H9 (cell line): ENCODE measurements at regions not wholly inside any gene's neighbourhood (a gene's known extent, or its start where the extent isn't known, plus 50 kb on each side); places are given as distances from the start of the nearest gene placed in this dataset.

ENCODE experiments used
- DNase-seq: peaks from one replicate; pipeline ENCODE4 v3.0.0-alpha.2; 2017
- H2AFZ ChIP-seq: one replicate; pipeline ENCODE4 v1.6.1; 2013; ENCODE audit warnings: mild to moderate bottlenecking, low read length, control low read depth, moderate library complexity
- H2AK5ac ChIP-seq: 2 replicates; pipeline ENCODE4 v1.6.1; 2013; ENCODE audit warnings: low read length, control low read depth, mixed read lengths; ENCODE audit not compliant: insufficient read length
- H2BK120ac ChIP-seq: one replicate; pipeline ENCODE4 v1.6.1; 2013; ENCODE audit warnings: low read depth, mild to moderate bottlenecking, low read length, control low read depth, inconsistent platforms; ENCODE audit not compliant: poor library complexity, severe bottlenecking
- H2BK12ac ChIP-seq: 2 replicates; pipeline ENCODE4 v1.6.1; 2013; ENCODE audit warnings: low read length, control low read depth, mixed read lengths, low read depth; ENCODE audit not compliant: insufficient read length
- H2BK15ac ChIP-seq: 2 replicates; pipeline ENCODE4 v1.6.1; 2013; ENCODE audit warnings: low read depth, low read length, control low read depth
- H2BK20ac ChIP-seq: one replicate; pipeline ENCODE4 v1.6.1; 2013; ENCODE audit warnings: low read depth, mild to moderate bottlenecking, low read length, control low read depth, inconsistent platforms; ENCODE audit not compliant: poor library complexity, severe bottlenecking
- H2BK5ac ChIP-seq: 2 replicates; pipeline ENCODE4 v1.6.1; 2013; ENCODE audit warnings: low read length, control low read depth, mixed read lengths; ENCODE audit not compliant: insufficient read length
- H3K14ac ChIP-seq: 2 replicates; pipeline ENCODE4 v1.6.1; 2013; ENCODE audit warnings: low read length, control low read depth; ENCODE audit not compliant: insufficient read depth
- H3K18ac ChIP-seq: 2 replicates; pipeline ENCODE4 v1.6.1; 2013; ENCODE audit warnings: low read depth, mild to moderate bottlenecking, mixed read lengths, low read length, control low read depth; ENCODE audit not compliant: insufficient read length
- H3K23ac ChIP-seq: 2 replicates; pipeline ENCODE4 v1.6.1; 2013; ENCODE audit warnings: low read length, control low read depth, mixed read lengths, low read depth; ENCODE audit not compliant: insufficient read length
- H3K23me2 ChIP-seq: 2 replicates; pipeline ENCODE4 v1.6.1; 2013; ENCODE audit warnings: low read depth, mild to moderate bottlenecking, mixed read lengths, low read length, control low read depth; ENCODE audit not compliant: insufficient read length, poor library complexity, severe bottlenecking
- H3K27ac ChIP-seq: 2 replicates; pipeline ENCODE4 v1.5.1; 2013; ENCODE audit warnings: low read length, control low read depth, mixed read lengths, low read depth; ENCODE audit not compliant: insufficient read length
- H3K27me3 ChIP-seq: 2 replicates; pipeline ENCODE4 v1.6.1; 2013; ENCODE audit warnings: low read length, control low read depth, inconsistent platforms; ENCODE audit not compliant: insufficient read depth
- H3K4ac ChIP-seq: 2 replicates; pipeline ENCODE4 v1.6.1; 2013; ENCODE audit warnings: low read depth, mild to moderate bottlenecking, control low read depth, inconsistent platforms, low read length, moderate library complexity
- H3K4me1 ChIP-seq: 2 replicates; pipeline ENCODE4 v1.6.1; 2013; ENCODE audit warnings: low read length, control low read depth, inconsistent platforms; ENCODE audit not compliant: insufficient read depth
- H3K4me2 ChIP-seq: 2 replicates; pipeline ENCODE4 v1.6.1; 2013; ENCODE audit warnings: low read length, control low read depth, mixed read lengths; ENCODE audit not compliant: insufficient read length, insufficient read depth
- H3K56ac ChIP-seq: 2 replicates; pipeline ENCODE4 v1.6.1; 2013; ENCODE audit warnings: low read depth, mild to moderate bottlenecking, mixed read lengths, low read length, control low read depth; ENCODE audit not compliant: insufficient read length
- H3K79me1 ChIP-seq: 2 replicates; pipeline ENCODE4 v1.6.1; 2013; ENCODE audit warnings: low read depth, mild to moderate bottlenecking, moderate library complexity, low read length, control low read depth, inconsistent platforms; ENCODE audit not compliant: insufficient read depth, poor library complexity, severe bottlenecking
- H3K79me2 ChIP-seq: 2 replicates; pipeline ENCODE4 v1.6.1; 2013; ENCODE audit warnings: low read length, control low read depth, inconsistent platforms; ENCODE audit not compliant: insufficient read depth
- H3K9ac ChIP-seq: 2 replicates; pipeline ENCODE4 v1.6.1; 2013; ENCODE audit warnings: low read length, control low read depth, mixed read lengths; ENCODE audit not compliant: insufficient read length; ENCODE audit errors: extremely low read depth
- H3K9me3 ChIP-seq: one replicate; pipeline ENCODE4 v1.6.1; 2013; ENCODE audit warnings: low read depth, low read length, inconsistent platforms; ENCODE audit not compliant: control insufficient read depth
- H3T11ph ChIP-seq: one replicate; pipeline ENCODE4 v1.6.1; 2013; ENCODE audit warnings: mild to moderate bottlenecking, low read length, control low read depth, inconsistent platforms
- H4K20me1 ChIP-seq: one replicate; pipeline ENCODE4 v1.6.1; 2013; ENCODE audit not compliant: control insufficient read depth, insufficient read length, insufficient read depth
- H4K5ac ChIP-seq: 2 replicates; pipeline ENCODE4 v1.6.1; 2013; ENCODE audit warnings: low read depth, mild to moderate bottlenecking, mixed read lengths, low read length, control low read depth; ENCODE audit not compliant: insufficient read length
- H4K8ac ChIP-seq: replicated peaks from 2 replicates; pipeline ENCODE4 v1.6.1; 2013; ENCODE audit warnings: low read length, control low read depth, mixed read lengths, low read depth; ENCODE audit not compliant: insufficient read length
- H4K91ac ChIP-seq: 2 replicates; pipeline ENCODE4 v1.6.1; 2013; ENCODE audit warnings: low read depth, mild to moderate bottlenecking, moderate library complexity, mixed read lengths, low read length, control low read depth; ENCODE audit not compliant: insufficient read length
- H3K27ac Mint-ChIP-seq, 3 experiments: 2 replicates in 2 of 3; 3 replicates in 1 of 3; pipeline ENCODE4 v1.8.0; 2020 to 2021; ENCODE audit warnings: mixed read lengths in 3 of 3, mild to moderate bottlenecking in 1 of 3, moderate library complexity in 1 of 3
- H3K27me3 Mint-ChIP-seq: 2 replicates; pipeline ENCODE4 v1.8.0; 2021; ENCODE audit warnings: low read depth, mild to moderate bottlenecking, moderate library complexity, mixed read lengths
- H3K36me3 Mint-ChIP-seq, 3 experiments: 2 replicates in 2 of 3; 3 replicates in 1 of 3; pipeline ENCODE4 v1.8.0; 2020 to 2021; ENCODE audit warnings: low read depth in 3 of 3, mixed read lengths in 3 of 3; ENCODE audit not compliant: insufficient read depth in 1 of 3
- H3K4me1 Mint-ChIP-seq, 2 experiments: 2 replicates each; pipeline ENCODE4 v1.8.0; 2020; ENCODE audit warnings: mixed read lengths in 2 of 2
- H3K4me3 Mint-ChIP-seq, 2 experiments: 2 replicates in 1 of 2; 3 replicates in 1 of 2; pipeline ENCODE4 v1.8.0; 2020 to 2021; ENCODE audit warnings: mild to moderate bottlenecking in 2 of 2, mixed read lengths in 2 of 2, moderate library complexity in 1 of 2
- H3K9me3 Mint-ChIP-seq, 2 experiments: 2 replicates in 1 of 2; 3 replicates in 1 of 2; pipeline ENCODE4 v1.8.0; 2020; ENCODE audit warnings: mild to moderate bottlenecking in 2 of 2, mixed read lengths in 2 of 2, moderate library complexity in 1 of 2
- CTCF ChIP-seq: fragments of 200-600 bp; sonication (generic); conservative IDR thresholded peaks from 3 replicates; pipeline ENCODE4 v1.8.0; 2021; ENCODE audit warnings: antibody characterized with exemption, mild to moderate bottlenecking
- WGBS: extraction: QIAGEN DNeasy Blood & Tissue Kit; methylation state at CpG from one replicate; pipeline ENCODE4 v1.1.7; 2013; ENCODE audit warnings: missing lambda C conversion rate, low lambda C conversion rate, mixed read lengths; ENCODE audit not compliant: insufficient read length; ENCODE audit errors: extremely low coverage; 5-methylcytosine and 5-hydroxymethylcytosine counted together

GRCh38 chr18:41119031-41119430, 836.0 kb upstream of the PIK3C3 start:
- H3K4me3 Mint-ChIP-seq: no peak overlapping the region
- Histone ChIP-seq H4K8ac (no peak overlapping the region), H3K23ac (no peak overlapping the region), H4K5ac (no peak overlapping the region), H2BK120ac (no peak overlapping the region), H2BK15ac (no peak overlapping the region), H2BK5ac (no peak overlapping the region), H3T11ph (no peak overlapping the region), H3K79me2 (no peaks in the 10 kb centered on the region), H3K9ac (no peak overlapping the region), H2AFZ (no peak overlapping the region), H3K14ac (no peak overlapping the region), H3K27me3 (no peaks in the 10 kb centered on the region), H3K4me1 (no peaks in the 10 kb centered on the region), H3K56ac (no peak overlapping the region), H4K91ac (no peak overlapping the region), H2AK5ac (no peak overlapping the region), H3K4me2 (no peak overlapping the region), H3K9me3 (no peaks in the 10 kb centered on the region), H3K18ac (no peak overlapping the region), H3K27ac (no peak overlapping the region), H2BK20ac (no peak overlapping the region), H4K20me1 (no peaks in the 10 kb centered on the region), H3K79me1 (no peaks in the 10 kb centered on the region), H3K4ac (no peak overlapping the region), H3K23me2 (no peaks in the 10 kb centered on the region), H2BK12ac (no peak overlapping the region)
- H3K4me1 Mint-ChIP-seq: peaks cover 3% of the 10 kb centered on the region in 2 experiments
- H3K36me3 Mint-ChIP-seq: no peaks in the 10 kb centered on the region
- no peak for DNase-seq
- no peak for TF ChIP-seq CTCF
- H3K9me3 Mint-ChIP-seq: no peaks in the 10 kb centered on the region
- H3K27ac Mint-ChIP-seq: 0 out of 7 replicates have a peak overlapping the region, but pooled peaks of 1 of the 3 experiments have one; percentile 10
- WGBS: no CpG with 5 or more reads among the region's 3 CpGs
- no peaks in the 10 kb centered on the region for H3K27me3 Mint-ChIP-seq
